HepG2 (cell line): ENCODE measurements at regions not wholly inside any gene's neighbourhood (a gene's known extent, or its start where the extent isn't known, plus 50 kb on each side); places are given as distances from the start of the nearest gene placed in this dataset.

ENCODE experiments used
- ATAC-seq: fragments of 200-7000 bp; cut with Tn5 transposase; 3 replicates; pipeline ENCODE4 v1.9.1; 2020; ENCODE audit warnings: mild to moderate bottlenecking, moderate library complexity
- BruUV-seq: library from RNA; stranded (reverse); fragments of 400-500 nt; replicated peaks from 2 replicates; lab custom pipeline; 2021; lab: Mats Ljungman, UMichigan
- CTCF ChIA-PET: fragments of 300-600 bp; formaldehyde crosslinking; extraction: SDS; loops from one replicate; lab custom pipeline; 2021; ENCODE audit warnings: low total read pairs, inconsistent platforms, low intra/inter-chr PET ratio; lab: Yijun Ruan, JAX
- POLR2A ChIA-PET: fragments of 350-600 bp; sonication (Branson Sonifier 250); formaldehyde crosslinking; loops from one replicate; lab custom pipeline; 2020; ENCODE audit warnings: antibody characterized with exemption, inconsistent platforms; lab: Yijun Ruan, JAX
- DNase-seq: peaks from one replicate; pipeline ENCODE4 v3.0.0-alpha.2; 2015; ENCODE audit warnings: low spot score
- FAIRE-seq: peaks from 3 replicates; lab custom pipeline; 2011; peaks lifted over from hg19 to GRCh38; lab: Jason Lieb, UNC
- H2AFZ ChIP-seq: one replicate; pipeline ENCODE4 v1.6.1; 2011; ENCODE audit warnings: low read length, inconsistent platforms
- H3K27ac ChIP-seq: fragments of 300-600 bp; 3 replicates; pipeline ENCODE4 v1.8.0; 2011; ENCODE audit warnings: mixed run types, mild to moderate bottlenecking, mixed read lengths, low read length, inconsistent platforms; ENCODE audit not compliant: insufficient read depth; ENCODE audit errors: extremely low read length
- H3K27me3 ChIP-seq, 2 experiments: fragments of 200-600 bp in 1 of 2; 2 replicates in 1 of 2; 3 replicates in 1 of 2; pipeline versions ENCODE4 v1.6.0 to v1.8.0; 2011; ENCODE audit warnings: low read length in 2 of 2, mild to moderate bottlenecking in 2 of 2, moderate library complexity in 2 of 2, inconsistent platforms in 1 of 2; ENCODE audit not compliant: insufficient read depth in 2 of 2, control insufficient read depth in 1 of 2
- H3K36me3 ChIP-seq, 2 experiments: fragments of 200-600 bp in 1 of 2; replicated peaks in 1 of 2; 2 replicates in 1 of 2; 3 replicates in 1 of 2; pipeline versions ENCODE4 v1.5.1 to v1.8.0; 2011; ENCODE audit warnings: low read length in 2 of 2, inconsistent platforms in 1 of 2; ENCODE audit not compliant: insufficient read depth in 2 of 2, control insufficient read depth in 1 of 2
- H3K4me1 ChIP-seq: 2 replicates; pipeline ENCODE4 v1.5.1; 2012; ENCODE audit warnings: low read length, inconsistent platforms; ENCODE audit not compliant: insufficient read depth
- H3K4me2 ChIP-seq: 2 replicates; pipeline ENCODE4 v1.6.0; 2011; ENCODE audit warnings: low read depth, low read length, inconsistent platforms
- H3K4me3 ChIP-seq, 3 experiments: fragments of 200-600 bp in 1 of 3; sonication (generic), shearing (Covaris generic) in 1 of 3; replicated peaks in 1 of 3; 2 replicates each; pipeline ENCODE4 v1.5.1; 2011 to 2016; ENCODE audit warnings: low read length in 3 of 3, inconsistent platforms in 2 of 3, low read depth in 2 of 3, mild to moderate bottlenecking in 2 of 3, control low read depth in 1 of 3, mixed read lengths in 1 of 3; ENCODE audit not compliant: insufficient read depth in 1 of 3
- H3K79me2 ChIP-seq: one replicate; pipeline ENCODE4 v1.6.1; 2011; ENCODE audit warnings: low read length, inconsistent platforms; ENCODE audit not compliant: insufficient read depth
- H3K9ac ChIP-seq: 2 replicates; pipeline ENCODE4 v1.6.0; 2011; ENCODE audit warnings: mild to moderate bottlenecking, low read depth, low read length, inconsistent platforms; ENCODE audit not compliant: insufficient read depth
- H3K9me3 ChIP-seq: 2 replicates; pipeline ENCODE4 v1.5.1; 2012; ENCODE audit warnings: mild to moderate bottlenecking, low read length
- H4K20me1 ChIP-seq: 2 replicates; pipeline ENCODE4 v1.6.0; 2011; ENCODE audit warnings: inconsistent platforms, mild to moderate bottlenecking, low read length, moderate library complexity; ENCODE audit not compliant: insufficient read depth
- GABPA ChIP-seq, 2 experiments: IDR thresholded peaks; 2 replicates each; pipeline ENCODE4 v1.6.1; 2011 to 2016; ENCODE audit warnings: low read depth in 2 of 2, low read length in 1 of 2, missing biosample characterization in 1 of 2, missing genetic modification characterization in 1 of 2
- GLI4 ChIP-seq: sonication (generic); formaldehyde crosslinking; IDR thresholded peaks from 2 replicates; pipeline ENCODE4 v1.5.1; 2020; ENCODE audit warnings: missing genetic modification reagents, mild to moderate bottlenecking, moderate library complexity, borderline replicate concordance
- KLF16 ChIP-seq, 2 experiments: sonication (generic) in 1 of 2; formaldehyde crosslinking in 1 of 2; IDR thresholded peaks; 2 replicates each; pipeline versions ENCODE4 v1.6.1 to v1.8.0; 2016 to 2023; ENCODE audit warnings: missing genetic modification reagents in 2 of 2, missing compliant biosample characterization in 1 of 2
- ZNF382 ChIP-seq: sonication (generic); formaldehyde crosslinking; IDR thresholded peaks from 2 replicates; pipeline ENCODE4 v1.5.0; 2020; ENCODE audit warnings: missing genetic modification reagents, mild to moderate bottlenecking, borderline replicate concordance
- ZNF615 ChIP-seq: sonication (generic); formaldehyde crosslinking; IDR thresholded peaks from 2 replicates; pipeline ENCODE4 v1.5.0; 2020; ENCODE audit warnings: mild to moderate bottlenecking, missing genetic modification reagents, borderline replicate concordance
- ZNF703 ChIP-seq: sonication (generic); formaldehyde crosslinking; IDR thresholded peaks from 2 replicates; pipeline ENCODE4 v1.5.1; 2020; ENCODE audit warnings: missing genetic modification reagents, mild to moderate bottlenecking, moderate library complexity, borderline replicate concordance
- WGBS: methylation state at CpG from one replicate; pipeline ENCODE4 v1.1.6; 2017; ENCODE audit warnings: low lambda C conversion rate; 5-methylcytosine and 5-hydroxymethylcytosine counted together
- in situ Hi-C: cut with HindIII; loops from 2 replicates; pipeline ENCODE4 v1.10.0; 2017; ENCODE audit warnings: low pct_unique_long_range_greater_than_20kb; ENCODE audit not compliant: extremely low pct_ligation_motif_present
- intact Hi-C: fragments of 100-400 bp; cut with micrococcal nuclease; formaldehyde crosslinking; loops from one replicate; pipeline ENCODE4 v1.10.0; 2022; ENCODE audit not compliant: unreplicated experiment
- TF ChIP-seq, protein P1 (sequence below): IDR thresholded peaks from 2 replicates; pipeline ENCODE4 v1.6.1; 2012; ENCODE audit warnings: low read length, improper control_type of control experiment
- TF ChIP-seq, protein P2 (sequence below): sonication (generic); formaldehyde crosslinking; IDR thresholded peaks from 2 replicates; pipeline ENCODE4 v1.4.0; 2020; ENCODE audit warnings: missing genetic modification reagents, borderline replicate concordance
- TF ChIP-seq, protein P3 (sequence below): sonication (generic); formaldehyde crosslinking; IDR thresholded peaks from 2 replicates; pipeline ENCODE4 v1.5.1; 2020; ENCODE audit warnings: mild to moderate bottlenecking, missing genetic modification reagents, moderate library complexity
- TF ChIP-seq, protein P4 (sequence below): sonication (generic); formaldehyde crosslinking; IDR thresholded peaks from 2 replicates; pipeline ENCODE4 v1.4.0; 2020; ENCODE audit warnings: mild to moderate bottlenecking, missing genetic modification reagents

DNA sequence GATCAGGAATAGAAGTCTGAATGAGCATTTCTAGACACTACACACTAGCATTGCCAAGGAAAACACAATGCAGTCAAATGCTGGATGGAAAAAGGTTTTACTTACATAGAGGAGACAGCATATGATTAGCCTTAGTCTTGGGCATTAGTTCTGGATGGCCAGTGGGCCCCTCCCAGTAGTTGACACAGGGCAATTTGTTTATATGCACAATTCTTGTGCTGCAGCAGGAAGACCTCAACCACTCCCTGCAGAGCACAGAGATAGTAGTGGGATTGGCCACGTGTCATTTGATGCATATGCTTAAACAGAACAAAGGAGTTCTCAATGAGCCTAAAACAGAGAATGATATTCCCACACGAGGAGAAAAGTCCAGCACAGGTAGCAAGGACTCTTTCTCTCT lies 1496.2 kb upstream of the CDH6 start (continued):
- TF ChIP-seq ZNF615 (CRISPR knock-in tag) (no peak), GLI4 (no peak)
- TF ChIP-seq, all 625 proteins: peak for 0

DNA sequence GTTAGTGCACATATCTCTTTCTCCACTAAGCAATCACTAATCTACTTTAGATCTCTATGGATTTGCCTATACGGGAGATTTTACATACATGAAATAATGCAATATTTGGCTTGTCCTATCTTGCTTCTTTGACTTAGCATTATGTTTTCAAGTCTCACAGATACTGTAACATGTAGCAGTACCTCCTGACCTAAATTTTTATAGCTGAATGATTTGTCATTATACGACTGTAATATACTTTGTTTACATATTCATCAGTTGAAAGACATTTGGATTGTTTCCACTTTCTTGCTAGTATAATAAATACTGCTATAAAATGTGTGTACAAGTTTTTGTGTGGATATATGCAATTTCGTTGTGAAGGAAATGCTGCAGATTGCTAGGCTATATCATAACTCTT lies 1520.8 kb upstream of the CDH6 start:
- 2% methylated on average over 3 of the region's 3 CpGs for WGBS
- ChIA-PET CTCF (no interaction called here), POLR2A (no interaction called here)
- no peaks in the 10 kb centered on the region for H3K27me3 ChIP-seq
- no peak overlapping the region for H3K27ac ChIP-seq
- H3K4me3 ChIP-seq = no peak overlapping the region
- BruUV-seq = no TSS peak
- intact Hi-C loops (no loop called here), in situ Hi-C loops (no loop called here)
- no peak overlapping the region for H2AFZ ChIP-seq
- no peak for DNase-seq
- H3K4me1 ChIP-seq = no peaks in the 10 kb centered on the region
- no peaks in the 10 kb centered on the region for H4K20me1 ChIP-seq
- H3K4me2 ChIP-seq = no peak overlapping the region
- H3K9ac ChIP-seq = no peak overlapping the region
- H3K36me3 ChIP-seq = no peaks in the 10 kb centered on the region
- peaks cover 31% of the 10 kb centered on the region for H3K9me3 ChIP-seq
- no peak for FAIRE-seq
- no peaks in the 10 kb centered on the region for H3K79me2 ChIP-seq
- no peak for ATAC-seq
- TF ChIP-seq ZNF703 = no peak
- TF ChIP-seq, protein P1, sequence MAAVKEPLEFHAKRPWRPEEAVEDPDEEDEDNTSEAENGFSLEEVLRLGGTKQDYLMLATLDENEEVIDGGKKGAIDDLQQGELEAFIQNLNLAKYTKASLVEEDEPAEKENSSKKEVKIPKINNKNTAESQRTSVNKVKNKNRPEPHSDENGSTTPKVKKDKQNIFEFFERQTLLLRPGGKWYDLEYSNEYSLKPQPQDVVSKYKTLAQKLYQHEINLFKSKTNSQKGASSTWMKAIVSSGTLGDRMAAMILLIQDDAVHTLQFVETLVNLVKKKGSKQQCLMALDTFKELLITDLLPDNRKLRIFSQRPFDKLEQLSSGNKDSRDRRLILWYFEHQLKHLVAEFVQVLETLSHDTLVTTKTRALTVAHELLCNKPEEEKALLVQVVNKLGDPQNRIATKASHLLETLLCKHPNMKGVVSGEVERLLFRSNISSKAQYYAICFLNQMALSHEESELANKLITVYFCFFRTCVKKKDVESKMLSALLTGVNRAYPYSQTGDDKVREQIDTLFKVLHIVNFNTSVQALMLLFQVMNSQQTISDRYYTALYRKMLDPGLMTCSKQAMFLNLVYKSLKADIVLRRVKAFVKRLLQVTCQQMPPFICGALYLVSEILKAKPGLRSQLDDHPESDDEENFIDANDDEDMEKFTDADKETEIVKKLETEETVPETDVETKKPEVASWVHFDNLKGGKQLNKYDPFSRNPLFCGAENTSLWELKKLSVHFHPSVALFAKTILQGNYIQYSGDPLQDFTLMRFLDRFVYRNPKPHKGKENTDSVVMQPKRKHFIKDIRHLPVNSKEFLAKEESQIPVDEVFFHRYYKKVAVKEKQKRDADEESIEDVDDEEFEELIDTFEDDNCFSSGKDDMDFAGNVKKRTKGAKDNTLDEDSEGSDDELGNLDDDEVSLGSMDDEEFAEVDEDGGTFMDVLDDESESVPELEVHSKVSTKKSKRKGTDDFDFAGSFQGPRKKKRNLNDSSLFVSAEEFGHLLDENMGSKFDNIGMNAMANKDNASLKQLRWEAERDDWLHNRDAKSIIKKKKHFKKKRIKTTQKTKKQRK = no peak
- no peak for TF ChIP-seq KLF16 (CRISPR knock-in tag; IDR thresholded peaks at IDR 0.05)
- TF ChIP-seq, protein P2, sequence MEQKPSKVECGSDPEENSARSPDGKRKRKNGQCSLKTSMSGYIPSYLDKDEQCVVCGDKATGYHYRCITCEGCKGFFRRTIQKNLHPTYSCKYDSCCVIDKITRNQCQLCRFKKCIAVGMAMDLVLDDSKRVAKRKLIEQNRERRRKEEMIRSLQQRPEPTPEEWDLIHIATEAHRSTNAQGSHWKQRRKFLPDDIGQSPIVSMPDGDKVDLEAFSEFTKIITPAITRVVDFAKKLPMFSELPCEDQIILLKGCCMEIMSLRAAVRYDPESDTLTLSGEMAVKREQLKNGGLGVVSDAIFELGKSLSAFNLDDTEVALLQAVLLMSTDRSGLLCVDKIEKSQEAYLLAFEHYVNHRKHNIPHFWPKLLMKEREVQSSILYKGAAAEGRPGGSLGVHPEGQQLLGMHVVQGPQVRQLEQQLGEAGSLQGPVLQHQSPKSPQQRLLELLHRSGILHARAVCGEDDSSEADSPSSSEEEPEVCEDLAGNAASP = no peak
- TF ChIP-seq, protein P3, sequence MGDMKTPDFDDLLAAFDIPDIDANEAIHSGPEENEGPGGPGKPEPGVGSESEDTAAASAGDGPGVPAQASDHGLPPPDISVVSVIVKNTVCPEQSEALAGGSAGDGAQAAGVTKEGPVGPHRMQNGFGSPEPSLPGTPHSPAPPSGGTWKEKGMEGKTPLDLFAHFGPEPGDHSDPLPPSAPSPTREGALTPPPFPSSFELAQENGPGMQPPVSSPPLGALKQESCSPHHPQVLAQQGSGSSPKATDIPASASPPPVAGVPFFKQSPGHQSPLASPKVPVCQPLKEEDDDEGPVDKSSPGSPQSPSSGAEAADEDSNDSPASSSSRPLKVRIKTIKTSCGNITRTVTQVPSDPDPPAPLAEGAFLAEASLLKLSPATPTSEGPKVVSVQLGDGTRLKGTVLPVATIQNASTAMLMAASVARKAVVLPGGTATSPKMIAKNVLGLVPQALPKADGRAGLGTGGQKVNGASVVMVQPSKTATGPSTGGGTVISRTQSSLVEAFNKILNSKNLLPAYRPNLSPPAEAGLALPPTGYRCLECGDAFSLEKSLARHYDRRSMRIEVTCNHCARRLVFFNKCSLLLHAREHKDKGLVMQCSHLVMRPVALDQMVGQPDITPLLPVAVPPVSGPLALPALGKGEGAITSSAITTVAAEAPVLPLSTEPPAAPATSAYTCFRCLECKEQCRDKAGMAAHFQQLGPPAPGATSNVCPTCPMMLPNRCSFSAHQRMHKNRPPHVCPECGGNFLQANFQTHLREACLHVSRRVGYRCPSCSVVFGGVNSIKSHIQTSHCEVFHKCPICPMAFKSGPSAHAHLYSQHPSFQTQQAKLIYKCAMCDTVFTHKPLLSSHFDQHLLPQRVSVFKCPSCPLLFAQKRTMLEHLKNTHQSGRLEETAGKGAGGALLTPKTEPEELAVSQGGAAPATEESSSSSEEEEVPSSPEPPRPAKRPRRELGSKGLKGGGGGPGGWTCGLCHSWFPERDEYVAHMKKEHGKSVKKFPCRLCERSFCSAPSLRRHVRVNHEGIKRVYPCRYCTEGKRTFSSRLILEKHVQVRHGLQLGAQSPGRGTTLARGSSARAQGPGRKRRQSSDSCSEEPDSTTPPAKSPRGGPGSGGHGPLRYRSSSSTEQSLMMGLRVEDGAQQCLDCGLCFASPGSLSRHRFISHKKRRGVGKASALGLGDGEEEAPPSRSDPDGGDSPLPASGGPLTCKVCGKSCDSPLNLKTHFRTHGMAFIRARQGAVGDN (CRISPR knock-in tag) = no peak
- no peak for TF ChIP-seq GABPA (IDR thresholded peaks at IDR 0.05; ENCODE audit: low read depth, low read length)
- TF ChIP-seq GABPA (CRISPR knock-in tag; IDR thresholded peaks at IDR 0.05; ENCODE audit: low read depth) = no peak
- TF ChIP-seq ZNF382 (CRISPR knock-in tag) = no peak
- TF ChIP-seq, protein P4, sequence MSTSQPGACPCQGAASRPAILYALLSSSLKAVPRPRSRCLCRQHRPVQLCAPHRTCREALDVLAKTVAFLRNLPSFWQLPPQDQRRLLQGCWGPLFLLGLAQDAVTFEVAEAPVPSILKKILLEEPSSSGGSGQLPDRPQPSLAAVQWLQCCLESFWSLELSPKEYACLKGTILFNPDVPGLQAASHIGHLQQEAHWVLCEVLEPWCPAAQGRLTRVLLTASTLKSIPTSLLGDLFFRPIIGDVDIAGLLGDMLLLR (CRISPR knock-in tag) = no peak
